ENCODE measurements at regions not wholly inside any gene's neighbourhood (a gene's known extent, or its start where the extent isn't known, plus 50 kb on each side); places are given as distances from the start of the nearest gene placed in this dataset.

DNA sequence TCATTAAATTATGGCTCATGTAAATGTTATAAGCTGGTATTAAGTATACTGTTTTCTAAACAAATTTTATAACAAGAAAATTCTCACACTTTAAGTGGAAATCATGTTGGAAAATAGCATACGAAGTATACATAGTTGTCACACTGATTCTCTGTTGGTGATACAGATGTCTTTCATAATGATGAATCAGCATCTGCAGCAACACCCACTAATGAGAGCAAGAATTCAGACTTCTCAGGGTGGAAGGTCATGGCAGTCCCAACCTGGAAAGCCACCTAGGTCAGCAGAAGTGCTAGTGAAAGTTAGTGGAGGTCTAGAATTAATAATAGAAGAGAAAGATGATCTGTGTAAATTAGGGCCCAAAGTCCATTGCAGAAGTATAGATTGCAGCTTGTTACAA lies 719.7 kb upstream of the MIR17HG start:
- TF ChIP-seq POLR2AphosphoS5 (IDR thresholded peaks at IDR 0.05; ENCODE audit: low read depth), result no peak
- TF ChIP-seq, protein P1, sequence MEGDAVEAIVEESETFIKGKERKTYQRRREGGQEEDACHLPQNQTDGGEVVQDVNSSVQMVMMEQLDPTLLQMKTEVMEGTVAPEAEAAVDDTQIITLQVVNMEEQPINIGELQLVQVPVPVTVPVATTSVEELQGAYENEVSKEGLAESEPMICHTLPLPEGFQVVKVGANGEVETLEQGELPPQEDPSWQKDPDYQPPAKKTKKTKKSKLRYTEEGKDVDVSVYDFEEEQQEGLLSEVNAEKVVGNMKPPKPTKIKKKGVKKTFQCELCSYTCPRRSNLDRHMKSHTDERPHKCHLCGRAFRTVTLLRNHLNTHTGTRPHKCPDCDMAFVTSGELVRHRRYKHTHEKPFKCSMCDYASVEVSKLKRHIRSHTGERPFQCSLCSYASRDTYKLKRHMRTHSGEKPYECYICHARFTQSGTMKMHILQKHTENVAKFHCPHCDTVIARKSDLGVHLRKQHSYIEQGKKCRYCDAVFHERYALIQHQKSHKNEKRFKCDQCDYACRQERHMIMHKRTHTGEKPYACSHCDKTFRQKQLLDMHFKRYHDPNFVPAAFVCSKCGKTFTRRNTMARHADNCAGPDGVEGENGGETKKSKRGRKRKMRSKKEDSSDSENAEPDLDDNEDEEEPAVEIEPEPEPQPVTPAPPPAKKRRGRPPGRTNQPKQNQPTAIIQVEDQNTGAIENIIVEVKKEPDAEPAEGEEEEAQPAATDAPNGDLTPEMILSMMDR (IDR thresholded peaks at IDR 0.05; ENCODE audit: insufficient read depth, low read length), result no peak
- no peak for TF ChIP-seq GABPA (IDR thresholded peaks at IDR 0.05; ENCODE audit: low read depth)
- no peak for TF ChIP-seq SPI1 (IDR thresholded peaks at IDR 0.05; ENCODE audit: borderline replicate concordance, low read depth)
- TF ChIP-seq, protein P2, sequence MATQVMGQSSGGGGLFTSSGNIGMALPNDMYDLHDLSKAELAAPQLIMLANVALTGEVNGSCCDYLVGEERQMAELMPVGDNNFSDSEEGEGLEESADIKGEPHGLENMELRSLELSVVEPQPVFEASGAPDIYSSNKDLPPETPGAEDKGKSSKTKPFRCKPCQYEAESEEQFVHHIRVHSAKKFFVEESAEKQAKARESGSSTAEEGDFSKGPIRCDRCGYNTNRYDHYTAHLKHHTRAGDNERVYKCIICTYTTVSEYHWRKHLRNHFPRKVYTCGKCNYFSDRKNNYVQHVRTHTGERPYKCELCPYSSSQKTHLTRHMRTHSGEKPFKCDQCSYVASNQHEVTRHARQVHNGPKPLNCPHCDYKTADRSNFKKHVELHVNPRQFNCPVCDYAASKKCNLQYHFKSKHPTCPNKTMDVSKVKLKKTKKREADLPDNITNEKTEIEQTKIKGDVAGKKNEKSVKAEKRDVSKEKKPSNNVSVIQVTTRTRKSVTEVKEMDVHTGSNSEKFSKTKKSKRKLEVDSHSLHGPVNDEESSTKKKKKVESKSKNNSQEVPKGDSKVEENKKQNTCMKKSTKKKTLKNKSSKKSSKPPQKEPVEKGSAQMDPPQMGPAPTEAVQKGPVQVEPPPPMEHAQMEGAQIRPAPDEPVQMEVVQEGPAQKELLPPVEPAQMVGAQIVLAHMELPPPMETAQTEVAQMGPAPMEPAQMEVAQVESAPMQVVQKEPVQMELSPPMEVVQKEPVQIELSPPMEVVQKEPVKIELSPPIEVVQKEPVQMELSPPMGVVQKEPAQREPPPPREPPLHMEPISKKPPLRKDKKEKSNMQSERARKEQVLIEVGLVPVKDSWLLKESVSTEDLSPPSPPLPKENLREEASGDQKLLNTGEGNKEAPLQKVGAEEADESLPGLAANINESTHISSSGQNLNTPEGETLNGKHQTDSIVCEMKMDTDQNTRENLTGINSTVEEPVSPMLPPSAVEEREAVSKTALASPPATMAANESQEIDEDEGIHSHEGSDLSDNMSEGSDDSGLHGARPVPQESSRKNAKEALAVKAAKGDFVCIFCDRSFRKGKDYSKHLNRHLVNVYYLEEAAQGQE (IDR thresholded peaks at IDR 0.05; ENCODE audit: insufficient replicate concordance, low read depth), result no peak
